Neural crest cell (in vitro differentiated cells): ENCODE measurements at regions not wholly inside any gene's neighbourhood (a gene's known extent, or its start where the extent isn't known, plus 50 kb on each side); places are given as distances from the start of the nearest gene placed in this dataset.
"Not testable (repeated sequence)": the region's sequence is repeated elsewhere in the genome, so short reads cannot be mapped to it uniquely, and the experiment has no call there.

Source experiments
- DNase-seq: peaks from one replicate; pipeline ENCODE4 v3.0.0; 2021; ENCODE audit warnings: low read depth, mixed read lengths, low spot score
- H3K27ac Mint-ChIP-seq: one replicate; pipeline ENCODE4 v1.8.0; 2021; ENCODE audit warnings: mild to moderate bottlenecking, mixed read lengths; ENCODE audit not compliant: unreplicated experiment
- H3K27me3 Mint-ChIP-seq: 2 replicates; pipeline ENCODE4 v1.8.0; 2021; ENCODE audit warnings: low read depth, mild to moderate bottlenecking, mixed read lengths
- H3K36me3 Mint-ChIP-seq: 2 replicates; pipeline ENCODE4 v1.8.0; 2021; ENCODE audit warnings: low read depth, mild to moderate bottlenecking, mixed read lengths
- H3K4me1 Mint-ChIP-seq: 2 replicates; pipeline ENCODE4 v1.8.0; 2021; ENCODE audit warnings: mixed read lengths
- H3K4me3 Mint-ChIP-seq: one replicate; pipeline ENCODE4 v1.8.0; 2021; ENCODE audit warnings: mild to moderate bottlenecking, mixed read lengths
- H3K9me3 Mint-ChIP-seq: 2 replicates; pipeline ENCODE4 v1.8.0; 2021; ENCODE audit warnings: mixed read lengths
- CTCF ChIP-seq: fragments of 200-600 bp; sonication (generic); conservative IDR thresholded peaks from 2 replicates; pipeline ENCODE4 v1.5.0; 2021; ENCODE audit warnings: antibody characterized with exemption, mild to moderate bottlenecking

GRCh38 chr18:961644-962355, 57.1 kb downstream of the ADCYAP1 start:
- H3K4me1 Mint-ChIP-seq = peaks cover 6% of the 10 kb centered on the region
- H3K27me3 Mint-ChIP-seq = peaks cover 19% of the 10 kb centered on the region
- peaks cover 5% of the 10 kb centered on the region for H3K36me3 Mint-ChIP-seq
- peak; percentile 54 for DNase-seq
- peak; percentile 95 for TF ChIP-seq CTCF
- H3K27ac Mint-ChIP-seq = peak overlapping the region; percentile 52
- H3K4me3 Mint-ChIP-seq = peak overlapping the region; percentile 69
- peaks cover 5% of the 10 kb centered on the region for H3K9me3 Mint-ChIP-seq

- H3K9me3 Mint-ChIP-seq = peaks cover 5% of the 10 kb centered on the region
- H3K27ac Mint-ChIP-seq = no peak overlapping the region
- H3K4me3 Mint-ChIP-seq = no peak overlapping the region
- peaks cover 17% of the 10 kb centered on the region for H3K27me3 Mint-ChIP-seq
- no peak for TF ChIP-seq CTCF
- DNase-seq = no peak
- H3K36me3 Mint-ChIP-seq = peaks cover 5% of the 10 kb centered on the region
- H3K4me1 Mint-ChIP-seq = peaks cover 6% of the 10 kb centered on the region
Observed at GRCh38 chr18:963276-963675, 58.6 kb downstream of the ADCYAP1 start.

DNA sequence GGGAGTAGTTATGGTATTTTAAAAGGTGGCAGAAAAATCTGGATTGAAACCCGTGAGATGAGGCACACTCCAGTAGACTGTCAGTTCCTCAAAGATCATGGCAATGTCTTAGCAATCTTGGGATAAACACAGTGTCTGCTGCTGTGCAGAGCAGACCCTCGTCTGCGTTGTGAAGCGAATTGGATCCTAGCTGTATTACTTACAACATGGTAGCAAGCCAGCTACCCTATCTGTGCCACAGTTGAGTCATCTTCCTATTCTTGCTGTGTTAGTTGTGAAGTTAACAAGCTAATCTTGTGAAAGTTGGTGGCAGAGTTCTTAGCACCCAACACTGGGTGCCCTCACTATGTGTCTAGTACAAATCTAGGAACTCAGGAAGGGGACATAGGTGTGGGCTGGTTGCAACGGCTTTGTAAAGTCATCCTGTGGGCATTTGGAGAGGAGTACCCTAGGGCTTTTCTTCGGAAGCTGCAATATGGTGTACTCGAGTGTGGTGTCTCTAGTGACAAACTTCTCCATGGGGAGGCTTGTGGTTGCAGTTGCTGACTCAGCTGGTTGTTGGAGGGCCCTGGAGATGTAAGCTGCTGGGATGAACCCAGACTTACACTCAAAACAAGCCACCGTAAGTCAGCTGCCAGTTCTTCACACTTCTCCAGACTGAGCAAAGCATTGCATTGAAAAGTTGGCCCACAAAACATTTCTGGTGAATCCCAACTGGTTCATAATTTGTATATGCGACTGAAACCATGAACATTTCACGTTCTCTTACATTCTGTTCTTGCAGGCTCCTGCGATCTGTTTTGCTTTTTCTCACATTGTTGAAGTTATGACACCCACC, 61.5 kb downstream of the ADCYAP1 start:
- Mint-ChIP-seq H3K4me1 (peaks cover 6% of the 10 kb centered on the region), H3K27ac (no peak overlapping the region), H3K9me3 (peaks cover 12% of the 10 kb centered on the region), H3K4me3 (no peak overlapping the region), H3K27me3 (peaks cover 13% of the 10 kb centered on the region), H3K36me3 (peaks cover 8% of the 10 kb centered on the region)
- no peak for TF ChIP-seq CTCF
- no peak for DNase-seq

DNA sequence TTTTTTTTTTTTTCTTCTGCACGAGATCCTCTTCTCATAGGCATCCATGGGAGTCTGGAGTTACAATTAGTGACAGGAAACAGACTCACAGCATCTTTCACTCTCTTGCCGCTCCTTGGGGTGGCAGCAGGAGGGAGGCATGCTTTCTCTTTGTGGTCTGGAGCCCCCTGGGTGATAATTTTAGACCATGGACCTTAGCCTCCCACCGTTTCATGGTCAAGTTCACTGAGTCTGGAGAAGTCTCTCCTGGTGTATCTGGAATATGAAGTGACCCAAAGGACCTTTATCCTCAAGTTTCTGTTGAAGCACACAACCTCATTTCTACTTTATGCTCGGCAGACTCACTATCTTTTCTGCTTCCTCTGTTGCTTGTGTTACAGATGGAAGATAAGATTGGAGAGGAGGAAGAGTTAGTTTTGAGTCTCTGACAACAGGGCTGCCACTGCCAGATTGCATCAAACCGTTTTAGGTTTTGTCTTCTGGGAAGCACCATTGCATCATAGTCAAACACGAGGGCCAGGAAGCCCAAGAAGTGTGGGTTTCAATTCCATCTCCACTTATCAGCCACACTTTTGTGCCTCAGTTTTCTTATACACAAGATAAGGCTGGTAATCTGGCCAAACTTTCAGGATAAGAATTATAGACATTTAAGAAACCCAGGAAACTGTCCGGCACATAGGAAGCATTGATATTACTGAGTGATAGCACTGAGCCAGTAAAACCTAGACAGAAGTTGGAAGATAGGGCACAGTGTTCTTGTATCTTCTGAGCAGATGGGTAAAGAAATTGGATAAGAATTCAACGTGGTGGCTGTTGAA, 62.3 kb downstream of the ADCYAP1 start:
- peaks cover 9% of the 10 kb centered on the region for H3K27me3 Mint-ChIP-seq
- DNase-seq = no peak
- no peak for TF ChIP-seq CTCF

GRCh38 chr18:968910-969309, 64.2 kb downstream of the ADCYAP1 start:
- H3K36me3 Mint-ChIP-seq, H3K4me1 Mint-ChIP-seq, H3K4me3 Mint-ChIP-seq, H3K27ac Mint-ChIP-seq, DNase-seq, H3K27me3 Mint-ChIP-seq: not testable (repeated sequence)
- H3K9me3 Mint-ChIP-seq = peaks cover 12% of the 10 kb centered on the region

More for the DNA sequence above, 62.3 kb downstream of the ADCYAP1 start:
- Mint-ChIP-seq H3K9me3 (peaks cover 12% of the 10 kb centered on the region), H3K4me3 (no peak overlapping the region), H3K36me3 (peaks cover 8% of the 10 kb centered on the region), H3K4me1 (peaks cover 1% of the 10 kb centered on the region), H3K27ac (no peak overlapping the region)

DNA sequence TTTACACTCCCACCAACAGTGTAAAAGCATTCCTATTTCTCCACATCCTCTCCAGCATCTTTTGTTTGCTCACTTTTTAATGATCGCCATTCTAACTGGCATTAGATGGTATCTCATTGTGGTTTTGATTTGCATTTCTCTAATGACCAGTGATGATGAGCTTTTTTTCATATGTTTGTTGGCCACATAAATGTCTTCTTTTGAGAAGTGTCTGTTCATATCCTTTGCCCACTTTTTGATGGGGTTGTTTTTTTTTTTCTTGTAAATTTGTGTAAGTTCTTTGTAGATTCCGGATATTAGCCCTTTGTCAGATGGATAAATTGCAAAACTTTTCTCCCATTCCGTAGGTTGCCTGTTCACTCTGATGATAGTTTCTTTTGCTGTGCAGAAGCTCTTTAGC, 64.6 kb downstream of the ADCYAP1 start:
- H3K27me3 Mint-ChIP-seq, H3K27ac Mint-ChIP-seq: not testable (repeated sequence)

DNA sequence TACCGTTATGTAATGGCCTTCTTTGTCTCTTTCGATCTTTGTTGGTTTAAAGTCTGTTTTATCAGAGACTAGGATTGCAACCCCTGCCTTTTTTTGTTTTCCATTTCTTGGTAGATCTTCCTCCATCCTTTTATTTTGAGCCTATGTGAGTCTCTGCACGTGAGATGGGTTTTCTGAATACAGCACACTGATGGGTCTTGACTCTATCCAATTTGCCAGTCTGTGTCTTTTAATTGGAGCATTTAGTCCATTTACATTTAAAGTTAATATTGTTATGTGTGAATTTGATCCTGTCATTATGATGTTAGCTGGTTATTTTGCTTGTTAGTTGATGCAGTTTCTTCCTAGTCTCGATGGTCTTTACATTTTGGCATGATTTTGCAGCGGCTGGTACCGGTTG, 69.9 kb downstream of the ADCYAP1 start:
- DNase-seq, H3K27ac Mint-ChIP-seq, H3K27me3 Mint-ChIP-seq, H3K4me3 Mint-ChIP-seq: not testable (repeated sequence)
- H3K36me3 Mint-ChIP-seq = peaks cover 23% of the 10 kb centered on the region
- H3K4me1 Mint-ChIP-seq = peaks cover 14% of the 10 kb centered on the region
- peaks cover 18% of the 10 kb centered on the region for H3K9me3 Mint-ChIP-seq

More for the DNA sequence above, 64.6 kb downstream of the ADCYAP1 start:
- not testable (repeated sequence) for H3K4me3 Mint-ChIP-seq, H3K36me3 Mint-ChIP-seq, DNase-seq, H3K4me1 Mint-ChIP-seq
- peaks cover 12% of the 10 kb centered on the region for H3K9me3 Mint-ChIP-seq

GRCh38 chr18:976393-977128, 71.9 kb downstream of the ADCYAP1 start:
- peaks cover 23% of the 10 kb centered on the region for H3K36me3 Mint-ChIP-seq
- H3K4me1 Mint-ChIP-seq = peaks cover 14% of the 10 kb centered on the region
- peak; percentile 14 for DNase-seq
- peak overlapping the region; percentile 99 for H3K27ac Mint-ChIP-seq
- peaks cover 11% of the 10 kb centered on the region for H3K9me3 Mint-ChIP-seq
- H3K27me3 Mint-ChIP-seq = not testable (repeated sequence)
- H3K4me3 Mint-ChIP-seq = peak overlapping the region; percentile 95
